Lower leg skin (tissue), 3 donors: ENCODE measurements at regions not wholly inside any gene's neighbourhood (a gene's known extent, or its start where the extent isn't known, plus 50 kb on each side); places are given as distances from the start of the nearest gene placed in this dataset.

Experiments
- CTCF ChIP-seq, 3 donors: fragments of 450-650 bp; IDR thresholded peaks; one replicate each; pipeline ENCODE4 v1.5.1; 2016; ENCODE audit warnings: antibody characterized with exemption in 3 of 3, mild to moderate bottlenecking in 3 of 3, moderate library complexity in 2 of 3
- POLR2A ChIP-seq, 2 donors: fragments of 450-650 bp; IDR thresholded peaks; one replicate each; pipeline ENCODE4 v1.6.1; 2016 to 2017; ENCODE audit warnings: antibody characterized with exemption in 2 of 2, mild to moderate bottlenecking in 1 of 2, moderate library complexity in 1 of 2

GRCh38 chr2:145002624-145003023 is 482.7 kb upstream of the ZEB2 start:
- TF ChIP-seq CTCF (IDR thresholded peaks at IDR 0.05) = no peak
- no peak for TF ChIP-seq POLR2A (IDR thresholded peaks at IDR 0.05)
